Pancreas (tissue), 10 donors: ENCODE measurements at regions not wholly inside any gene's neighbourhood (a gene's known extent, or its start where the extent isn't known, plus 50 kb on each side); places are given as distances from the start of the nearest gene placed in this dataset.

Experiments used
- ATAC-seq, 4 donors: fragments of 200-7000 bp; cut with Tn5 transposase; one replicate each; pipeline versions ENCODE4 v1.8.0 to v1.9.1; 2020; ENCODE audit warnings: mild to moderate bottlenecking in 4 of 4, moderate library complexity in 4 of 4
- DNase-seq, 6 donors: peaks; one replicate each; pipeline ENCODE4 v3.0.0-alpha.2; 2020
- FAIRE-seq: peaks from 2 replicates; lab custom pipeline; 2012; peaks lifted over from hg19 to GRCh38; lab: Jason Lieb, UNC
- H3K27ac ChIP-seq, 4 donors: fragments of 200-600 bp; sonication (generic); 1 replicate in 3 of 4; 2 replicates in 1 of 4; pipeline versions ENCODE4 v1.5.0 to v1.8.0; 2020
- H3K27me3 ChIP-seq, 4 donors: fragments of 200-600 bp; one replicate each; pipeline ENCODE4 v1.8.0; 2021
- H3K36me3 ChIP-seq, 3 donors: fragments of 200-600 bp; sonication (generic) in 1 of 3; one replicate each; pipeline versions ENCODE4 v1.5.0 to v1.8.0; 2020 to 2021
- H3K4me1 ChIP-seq, 3 donors: fragments of 200-600 bp; one replicate each; pipeline ENCODE4 v1.8.0; 2021
- H3K4me3 ChIP-seq, 4 donors: fragments of 200-600 bp; sonication (generic) in 2 of 4; one replicate each; pipeline versions ENCODE4 v1.5.0 to v1.8.0; 2020 to 2021
- H3K9me3 ChIP-seq, 4 donors: fragments of 200-600 bp; one replicate each; pipeline ENCODE4 v1.8.0; 2021
- CTCF ChIP-seq, 4 donors: fragments of 200-600 bp; sonication (generic) in 3 of 4; IDR thresholded peaks; one replicate each; pipeline versions ENCODE4 v1.5.0 to v1.8.0; 2021; ENCODE audit warnings: antibody characterized with exemption in 4 of 4
- WGBS, 2 donors: extraction: QIAGEN DNeasy Blood & Tissue Kit; methylation state at CpG; one replicate each; pipeline ENCODE4 v1.1.7; 2013; 5-methylcytosine and 5-hydroxymethylcytosine counted together
- intact Hi-C, 3 donors: fragments of 100-400 bp; cut with DNase I; formaldehyde crosslinking; loops; one replicate each; pipeline versions ENCODE4 v1.11.1 to v1.14.2; 2022
- donor health status: healthy with polysubstance abuse.
- donor health status: DM: no; HTN: no; CAD: no; lungs with moderate emphysema.
- donor health status: DM: no; HTN: no; CAD: no.
- donor health status: control.
- donor health status: control.
- donor health status: Bipolar disorder and iron deficiency.
- donor health status: DM: yes; HTN: yes; CAD: no.
- donor health status: DM: no; HTN: no; CAD: no.
- donor health status: DM: no; HTN: no; CAD: no.
- donor health status: DM: yes; HTN: yes; CAD: no.

DNA sequence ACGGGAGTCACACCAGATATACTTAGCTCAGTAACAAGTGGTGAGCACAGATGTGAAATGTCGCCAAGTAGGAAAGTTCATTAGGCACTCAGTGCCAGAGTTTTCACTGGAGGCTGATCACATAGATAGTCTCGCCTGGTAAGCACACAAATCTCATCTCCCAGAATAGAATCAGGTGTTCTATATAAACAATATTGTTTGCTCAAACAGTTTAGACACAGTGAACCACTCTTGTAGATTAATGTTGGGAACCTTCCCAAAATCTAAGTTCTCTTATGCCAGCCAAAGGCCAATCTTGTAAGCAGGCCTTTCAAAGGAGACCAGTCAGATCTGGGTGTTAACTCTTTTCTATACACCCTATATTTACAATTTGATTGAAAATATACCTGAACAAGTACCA, 716.5 kb upstream of the GRM3 start:
- TF ChIP-seq CTCF (IDR thresholded peaks at IDR 0.05), result no peak
- intact Hi-C loops, result no loop called here
- WGBS, 2 donors, result 34 to 38% methylated on average over 3 of the region's 3 CpGs
- ATAC-seq (no peak), FAIRE-seq (no peak), DNase-seq (no peak)
- Histone ChIP-seq H3K9me3 (no peaks in the 10 kb centered on the region), H3K36me3 (no peaks in the 10 kb centered on the region), H3K27ac (no peak overlapping the region), H3K27me3 (no peaks in the 10 kb centered on the region), H3K4me3 (no peak overlapping the region), H3K4me1 (no peaks in the 10 kb centered on the region)

GRCh38 chr7:85924062-85924461, 719.6 kb upstream of the GRM3 start:
- TF ChIP-seq CTCF (IDR thresholded peaks at IDR 0.05), result no peak
- H3K27ac ChIP-seq, result no peak overlapping the region
- ATAC-seq, result no peak
- DNase-seq, result no peak
- intact Hi-C loops, result no loop called here
- no peaks in the 10 kb centered on the region for H3K27me3 ChIP-seq
- H3K4me3 ChIP-seq, result no peak overlapping the region
- no peaks in the 10 kb centered on the region for H3K36me3 ChIP-seq
- FAIRE-seq, result no peak
- H3K4me1 ChIP-seq, result no peaks in the 10 kb centered on the region
- no peaks in the 10 kb centered on the region for H3K9me3 ChIP-seq
- WGBS, 2 donors, result 45 to 55% methylated on average over 2 of the region's 2 CpGs

DNA sequence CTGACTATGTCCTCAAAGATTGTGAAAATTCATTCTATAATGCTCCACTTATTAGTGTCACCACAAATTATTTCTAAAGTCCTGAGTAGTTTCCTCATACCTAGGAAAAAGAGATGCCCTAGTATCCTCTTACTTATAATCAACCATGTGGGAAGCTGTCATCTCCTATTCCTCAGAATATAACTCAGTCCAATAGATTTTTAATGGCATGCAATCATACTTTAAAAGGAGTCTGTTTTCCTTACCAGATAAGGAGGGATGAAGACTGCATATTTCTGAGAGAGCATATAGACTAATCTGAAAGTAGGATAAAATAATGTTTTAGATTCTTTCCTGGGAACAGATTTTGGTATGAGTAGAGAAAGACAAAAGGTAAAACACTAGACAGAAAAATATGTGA, 727.7 kb upstream of the GRM3 start:
- TF ChIP-seq CTCF (IDR thresholded peaks at IDR 0.05), result no peak
- Histone ChIP-seq H3K9me3 (no peaks in the 10 kb centered on the region), H3K27ac (no peak overlapping the region), H3K4me1 (no peaks in the 10 kb centered on the region), H3K27me3 (no peaks in the 10 kb centered on the region), H3K4me3 (no peak overlapping the region), H3K36me3 (no peaks in the 10 kb centered on the region)
- ATAC-seq (no peak), DNase-seq (no peak), FAIRE-seq (no peak)
- intact Hi-C loops, result no loop called here

GRCh38 chr7:85914437-85914836, 727.6 kb upstream of the SEMA3D start:
- no peak for ATAC-seq
- intact Hi-C loops, result no loop called here

DNA sequence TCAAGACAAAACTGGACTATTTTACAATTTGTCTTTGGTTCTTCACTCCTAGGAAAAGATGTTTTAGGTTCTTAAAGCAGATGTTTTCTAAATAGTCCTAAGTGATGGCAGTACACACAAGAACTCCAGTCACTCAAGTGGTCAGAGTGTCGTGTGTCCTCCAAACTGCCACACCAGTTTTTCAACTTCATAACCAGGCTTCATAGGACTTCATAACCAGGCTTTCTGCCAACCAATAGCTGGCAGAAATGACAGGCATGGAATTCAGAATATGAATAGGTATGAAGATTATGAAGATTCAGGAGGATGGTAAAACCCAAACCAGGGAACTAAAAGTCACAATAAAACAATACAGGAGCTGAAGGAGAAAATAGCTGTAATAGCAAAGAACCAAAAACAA, 721.2 kb upstream of the SEMA3D start:
- H3K27me3 ChIP-seq, result no peaks in the 10 kb centered on the region
- DNase-seq (no peak), FAIRE-seq (no peak), ATAC-seq (no peak)
- H3K4me1 ChIP-seq, result no peaks in the 10 kb centered on the region
- TF ChIP-seq CTCF (IDR thresholded peaks at IDR 0.05), result no peak
- intact Hi-C loops, result no loop called here
- no peak overlapping the region for H3K4me3 ChIP-seq
- no peak overlapping the region for H3K27ac ChIP-seq
- no peaks in the 10 kb centered on the region for H3K36me3 ChIP-seq
- WGBS, 2 donors, result 24 to 30% methylated on average over 1 of the region's 1 CpG
- no peaks in the 10 kb centered on the region for H3K9me3 ChIP-seq

More at GRCh38 chr7:85914437-85914836, 727.6 kb upstream of the SEMA3D start:
- H3K27me3 ChIP-seq, result no peaks in the 10 kb centered on the region
- H3K27ac ChIP-seq, result no peak overlapping the region
- no peaks in the 10 kb centered on the region for H3K9me3 ChIP-seq
- DNase-seq, result no peak
- TF ChIP-seq CTCF (IDR thresholded peaks at IDR 0.05), result no peak
- H3K4me3 ChIP-seq, result no peak overlapping the region
- H3K4me1 ChIP-seq, result no peaks in the 10 kb centered on the region
- no peak for FAIRE-seq
- H3K36me3 ChIP-seq, result no peaks in the 10 kb centered on the region
- 68 to 76% methylated on average over 2 of the region's 2 CpGs for WGBS, 2 donors
